SK-N-SH (cell line): ENCODE measurements at regions not wholly inside any gene's neighbourhood (a gene's known extent, or its start where the extent isn't known, plus 50 kb on each side); places are given as distances from the start of the nearest gene placed in this dataset.

Source experiments
- EP300 ChIP-seq, 2 experiments: IDR thresholded peaks; 2 replicates each; pipeline versions ENCODE4 v1.4.0 to v1.6.1; 2012; ENCODE audit warnings: borderline replicate concordance in 1 of 2, low read depth in 1 of 2, low read length in 1 of 2
- FOXM1 ChIP-seq: IDR thresholded peaks from 2 replicates; pipeline ENCODE4 v1.4.0; 2012; ENCODE audit warnings: low read depth, mild to moderate bottlenecking
- IRF3 ChIP-seq: fragments of 150-350 bp; IDR thresholded peaks from 2 replicates; pipeline ENCODE4 v1.6.1; 2016; ENCODE audit warnings: mild to moderate bottlenecking, low read depth, low read length
- JUND ChIP-seq: IDR thresholded peaks from 2 replicates; pipeline ENCODE4 v1.4.0; 2012
- MAX ChIP-seq: IDR thresholded peaks from 2 replicates; pipeline ENCODE4 v1.4.0; 2012; ENCODE audit warnings: low read depth
- RCOR1 ChIP-seq: fragments of 150-350 bp; IDR thresholded peaks from 2 replicates; pipeline ENCODE4 v1.6.1; 2017; ENCODE audit warnings: antibody characterized with exemption, low read length
- RFX5 ChIP-seq: IDR thresholded peaks from 2 replicates; pipeline ENCODE4 v1.6.1; 2012; ENCODE audit warnings: mild to moderate bottlenecking, improper control_type of control experiment, low read length
- RXRA ChIP-seq: IDR thresholded peaks from 2 replicates; pipeline ENCODE4 v1.4.0; 2012; ENCODE audit warnings: low read depth, mild to moderate bottlenecking, borderline replicate concordance
- SIN3A ChIP-seq: IDR thresholded peaks from 2 replicates; pipeline ENCODE4 v1.6.1; 2012; ENCODE audit warnings: low read depth, mild to moderate bottlenecking, low read length, moderate library complexity, borderline replicate concordance
- SMC3 ChIP-seq: IDR thresholded peaks from 2 replicates; pipeline ENCODE4 v1.6.1; 2012; ENCODE audit warnings: low read depth, low read length, improper control_type of control experiment
- YY1 ChIP-seq: IDR thresholded peaks from 2 replicates; pipeline ENCODE4 v1.4.0; 2012; ENCODE audit warnings: low read depth, mild to moderate bottlenecking
- TF ChIP-seq, protein P1 (sequence below): fragments of 200-600 bp; sonication (generic); IDR thresholded peaks from 2 replicates; pipeline ENCODE4 v1.6.1; 2017; ENCODE audit warnings: antibody characterized with exemption, mild to moderate bottlenecking, moderate library complexity
- TF ChIP-seq, protein P2 (sequence below): IDR thresholded peaks from 2 replicates; pipeline ENCODE4 v1.6.1; 2012; ENCODE audit warnings: mild to moderate bottlenecking, low read depth, low read length, moderate library complexity

- TF ChIP-seq, protein P1, sequence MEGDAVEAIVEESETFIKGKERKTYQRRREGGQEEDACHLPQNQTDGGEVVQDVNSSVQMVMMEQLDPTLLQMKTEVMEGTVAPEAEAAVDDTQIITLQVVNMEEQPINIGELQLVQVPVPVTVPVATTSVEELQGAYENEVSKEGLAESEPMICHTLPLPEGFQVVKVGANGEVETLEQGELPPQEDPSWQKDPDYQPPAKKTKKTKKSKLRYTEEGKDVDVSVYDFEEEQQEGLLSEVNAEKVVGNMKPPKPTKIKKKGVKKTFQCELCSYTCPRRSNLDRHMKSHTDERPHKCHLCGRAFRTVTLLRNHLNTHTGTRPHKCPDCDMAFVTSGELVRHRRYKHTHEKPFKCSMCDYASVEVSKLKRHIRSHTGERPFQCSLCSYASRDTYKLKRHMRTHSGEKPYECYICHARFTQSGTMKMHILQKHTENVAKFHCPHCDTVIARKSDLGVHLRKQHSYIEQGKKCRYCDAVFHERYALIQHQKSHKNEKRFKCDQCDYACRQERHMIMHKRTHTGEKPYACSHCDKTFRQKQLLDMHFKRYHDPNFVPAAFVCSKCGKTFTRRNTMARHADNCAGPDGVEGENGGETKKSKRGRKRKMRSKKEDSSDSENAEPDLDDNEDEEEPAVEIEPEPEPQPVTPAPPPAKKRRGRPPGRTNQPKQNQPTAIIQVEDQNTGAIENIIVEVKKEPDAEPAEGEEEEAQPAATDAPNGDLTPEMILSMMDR, result no peak
- TF ChIP-seq JUND (no peak), IRF3 (no peak), RCOR1 (no peak), YY1 (no peak), SMC3 (no peak), EP300 (IDR thresholded peaks at IDR 0.05; ENCODE audit: borderline replicate concordance in 1 of 2, low read depth in 1 of 2, low read length in 1 of 2) (no peak), SIN3A (no peak), MAX (no peak), RXRA (no peak), FOXM1 (no peak), RFX5 (no peak)
- TF ChIP-seq, protein P2, sequence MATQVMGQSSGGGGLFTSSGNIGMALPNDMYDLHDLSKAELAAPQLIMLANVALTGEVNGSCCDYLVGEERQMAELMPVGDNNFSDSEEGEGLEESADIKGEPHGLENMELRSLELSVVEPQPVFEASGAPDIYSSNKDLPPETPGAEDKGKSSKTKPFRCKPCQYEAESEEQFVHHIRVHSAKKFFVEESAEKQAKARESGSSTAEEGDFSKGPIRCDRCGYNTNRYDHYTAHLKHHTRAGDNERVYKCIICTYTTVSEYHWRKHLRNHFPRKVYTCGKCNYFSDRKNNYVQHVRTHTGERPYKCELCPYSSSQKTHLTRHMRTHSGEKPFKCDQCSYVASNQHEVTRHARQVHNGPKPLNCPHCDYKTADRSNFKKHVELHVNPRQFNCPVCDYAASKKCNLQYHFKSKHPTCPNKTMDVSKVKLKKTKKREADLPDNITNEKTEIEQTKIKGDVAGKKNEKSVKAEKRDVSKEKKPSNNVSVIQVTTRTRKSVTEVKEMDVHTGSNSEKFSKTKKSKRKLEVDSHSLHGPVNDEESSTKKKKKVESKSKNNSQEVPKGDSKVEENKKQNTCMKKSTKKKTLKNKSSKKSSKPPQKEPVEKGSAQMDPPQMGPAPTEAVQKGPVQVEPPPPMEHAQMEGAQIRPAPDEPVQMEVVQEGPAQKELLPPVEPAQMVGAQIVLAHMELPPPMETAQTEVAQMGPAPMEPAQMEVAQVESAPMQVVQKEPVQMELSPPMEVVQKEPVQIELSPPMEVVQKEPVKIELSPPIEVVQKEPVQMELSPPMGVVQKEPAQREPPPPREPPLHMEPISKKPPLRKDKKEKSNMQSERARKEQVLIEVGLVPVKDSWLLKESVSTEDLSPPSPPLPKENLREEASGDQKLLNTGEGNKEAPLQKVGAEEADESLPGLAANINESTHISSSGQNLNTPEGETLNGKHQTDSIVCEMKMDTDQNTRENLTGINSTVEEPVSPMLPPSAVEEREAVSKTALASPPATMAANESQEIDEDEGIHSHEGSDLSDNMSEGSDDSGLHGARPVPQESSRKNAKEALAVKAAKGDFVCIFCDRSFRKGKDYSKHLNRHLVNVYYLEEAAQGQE, result no peak
These were observed 105.7 kb upstream of the RPRM start for GRCh38 chr2:153584244-153584643.
